ENCODE measurements at regions not wholly inside any gene's neighbourhood (a gene's known extent, or its start where the extent isn't known, plus 50 kb on each side); places are given as distances from the start of the nearest gene placed in this dataset.

DNA sequence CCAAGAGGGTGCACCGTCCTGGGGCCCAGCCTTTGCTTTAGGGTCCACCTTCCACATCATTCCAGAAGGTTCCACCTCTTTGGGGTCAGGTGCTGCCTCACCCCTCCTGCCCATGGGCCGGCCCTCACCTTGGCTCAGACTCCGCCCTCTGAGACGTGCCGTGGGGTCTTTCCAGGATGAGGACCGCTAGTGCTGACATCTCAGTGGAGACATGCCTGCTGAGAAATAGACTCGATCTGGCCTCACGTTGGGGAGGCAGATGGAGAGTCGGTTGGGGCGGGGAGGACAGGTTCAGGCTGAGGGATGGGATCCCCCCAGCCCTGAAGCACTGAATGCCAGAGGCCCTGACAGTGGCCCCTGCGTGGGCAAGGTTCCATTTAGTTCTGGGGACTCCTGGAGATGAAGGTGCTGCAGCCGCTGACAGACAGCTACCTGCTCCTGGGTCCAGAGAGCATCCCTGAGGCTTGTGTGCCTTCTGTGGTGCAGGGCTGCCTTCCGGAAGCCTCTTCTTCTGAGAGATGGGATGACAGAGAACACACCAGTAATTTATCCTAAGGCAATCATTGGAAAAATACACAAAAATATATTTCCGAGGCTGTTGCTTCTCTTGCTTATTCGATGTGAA lies 185.3 kb downstream of the KIF26A start:
- H4K20me1 ChIP-seq (replicated peaks; ENCODE audit: insufficient read depth), result no peaks in the 10 kb centered on the region
- H3K27me3 Mint-ChIP-seq (ENCODE audit: insufficient read depth, low read depth, poor library complexity), result peaks cover 2% of the 10 kb centered on the region

More for the DNA sequence above, 185.3 kb downstream of the KIF26A start:
- TF ChIP-seq, protein P1, sequence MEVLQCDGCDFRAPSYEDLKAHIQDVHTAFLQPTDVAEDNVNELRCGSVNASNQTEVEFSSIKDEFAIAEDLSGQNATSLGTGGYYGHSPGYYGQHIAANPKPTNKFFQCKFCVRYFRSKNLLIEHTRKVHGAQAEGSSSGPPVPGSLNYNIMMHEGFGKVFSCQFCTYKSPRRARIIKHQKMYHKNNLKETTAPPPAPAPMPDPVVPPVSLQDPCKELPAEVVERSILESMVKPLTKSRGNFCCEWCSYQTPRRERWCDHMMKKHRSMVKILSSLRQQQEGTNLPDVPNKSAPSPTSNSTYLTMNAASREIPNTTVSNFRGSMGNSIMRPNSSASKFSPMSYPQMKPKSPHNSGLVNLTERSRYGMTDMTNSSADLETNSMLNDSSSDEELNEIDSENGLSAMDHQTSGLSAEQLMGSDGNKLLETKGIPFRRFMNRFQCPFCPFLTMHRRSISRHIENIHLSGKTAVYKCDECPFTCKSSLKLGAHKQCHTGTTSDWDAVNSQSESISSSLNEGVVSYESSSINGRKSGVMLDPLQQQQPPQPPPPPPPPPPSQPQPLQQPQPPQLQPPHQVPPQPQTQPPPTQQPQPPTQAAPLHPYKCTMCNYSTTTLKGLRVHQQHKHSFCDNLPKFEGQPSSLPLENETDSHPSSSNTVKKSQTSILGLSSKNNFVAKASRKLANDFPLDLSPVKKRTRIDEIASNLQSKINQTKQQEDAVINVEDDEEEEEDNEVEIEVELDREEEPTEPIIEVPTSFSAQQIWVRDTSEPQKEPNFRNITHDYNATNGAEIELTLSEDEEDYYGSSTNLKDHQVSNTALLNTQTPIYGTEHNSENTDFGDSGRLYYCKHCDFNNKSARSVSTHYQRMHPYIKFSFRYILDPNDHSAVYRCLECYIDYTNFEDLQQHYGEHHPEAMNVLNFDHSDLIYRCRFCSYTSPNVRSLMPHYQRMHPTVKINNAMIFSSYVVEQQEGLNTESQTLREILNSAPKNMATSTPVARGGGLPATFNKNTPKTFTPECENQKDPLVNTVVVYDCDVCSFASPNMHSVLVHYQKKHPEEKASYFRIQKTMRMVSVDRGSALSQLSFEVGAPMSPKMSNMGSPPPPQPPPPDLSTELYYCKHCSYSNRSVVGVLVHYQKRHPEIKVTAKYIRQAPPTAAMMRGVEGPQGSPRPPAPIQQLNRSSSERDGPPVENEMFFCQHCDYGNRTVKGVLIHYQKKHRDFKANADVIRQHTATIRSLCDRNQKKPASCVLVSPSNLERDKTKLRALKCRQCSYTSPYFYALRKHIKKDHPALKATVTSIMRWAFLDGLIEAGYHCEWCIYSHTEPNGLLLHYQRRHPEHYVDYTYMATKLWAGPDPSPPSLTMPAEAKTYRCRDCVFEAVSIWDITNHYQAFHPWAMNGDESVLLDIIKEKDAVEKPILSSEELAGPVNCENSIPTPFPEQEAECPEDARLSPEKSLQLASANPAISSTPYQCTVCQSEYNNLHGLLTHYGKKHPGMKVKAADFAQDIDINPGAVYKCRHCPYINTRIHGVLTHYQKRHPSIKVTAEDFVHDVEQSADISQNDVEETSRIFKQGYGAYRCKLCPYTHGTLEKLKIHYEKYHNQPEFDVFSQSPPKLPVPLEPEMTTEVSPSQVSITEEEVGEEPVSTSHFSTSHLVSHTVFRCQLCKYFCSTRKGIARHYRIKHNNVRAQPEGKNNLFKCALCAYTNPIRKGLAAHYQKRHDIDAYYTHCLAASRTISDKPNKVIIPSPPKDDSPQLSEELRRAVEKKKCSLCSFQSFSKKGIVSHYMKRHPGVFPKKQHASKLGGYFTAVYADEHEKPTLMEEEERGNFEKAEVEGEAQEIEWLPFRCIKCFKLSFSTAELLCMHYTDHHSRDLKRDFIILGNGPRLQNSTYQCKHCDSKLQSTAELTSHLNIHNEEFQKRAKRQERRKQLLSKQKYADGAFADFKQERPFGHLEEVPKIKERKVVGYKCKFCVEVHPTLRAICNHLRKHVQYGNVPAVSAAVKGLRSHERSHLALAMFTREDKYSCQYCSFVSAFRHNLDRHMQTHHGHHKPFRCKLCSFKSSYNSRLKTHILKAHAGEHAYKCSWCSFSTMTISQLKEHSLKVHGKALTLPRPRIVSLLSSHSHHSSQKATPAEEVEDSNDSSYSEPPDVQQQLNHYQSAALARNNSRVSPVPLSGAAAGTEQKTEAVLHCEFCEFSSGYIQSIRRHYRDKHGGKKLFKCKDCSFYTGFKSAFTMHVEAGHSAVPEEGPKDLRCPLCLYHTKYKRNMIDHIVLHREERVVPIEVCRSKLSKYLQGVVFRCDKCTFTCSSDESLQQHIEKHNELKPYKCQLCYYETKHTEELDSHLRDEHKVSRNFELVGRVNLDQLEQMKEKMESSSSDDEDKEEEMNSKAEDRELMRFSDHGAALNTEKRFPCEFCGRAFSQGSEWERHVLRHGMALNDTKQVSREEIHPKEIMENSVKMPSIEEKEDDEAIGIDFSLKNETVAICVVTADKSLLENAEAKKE (CRISPR knock-in tag; IDR thresholded peaks at IDR 0.05), result no peak
- TF ChIP-seq JUNB (IDR thresholded peaks at IDR 0.05; ENCODE audit: unreplicated experiment) (no peak), EZH2 (IDR thresholded peaks at IDR 0.05; ENCODE audit: low read depth, unreplicated experiment) (no peak), CREB1 (CRISPR knock-in tag; IDR thresholded peaks at IDR 0.05; ENCODE audit: low read depth) (no peak), REST (IDR thresholded peaks at IDR 0.05; ENCODE audit: unreplicated experiment) (no peak), ETS1 (IDR thresholded peaks at IDR 0.05) (no peak), STAT1 (IDR thresholded peaks at IDR 0.05; ENCODE audit: unreplicated experiment) (no peak)
- Histone ChIP-seq H3K4me3 (no peak overlapping the region), H3K9me2 (ENCODE audit: insufficient read depth) (no peaks in the 10 kb centered on the region), H3K27ac (ENCODE audit: low read depth) (no peak overlapping the region), H3K4me1 (ENCODE audit: insufficient read depth) (no peaks in the 10 kb centered on the region), H3K27me3 (ENCODE audit: insufficient read depth) (no peaks in the 10 kb centered on the region), H2AFZ (no peak overlapping the region), H3K79me2 (replicated peaks; ENCODE audit: insufficient read depth) (no peaks in the 10 kb centered on the region), H3F3A (replicated peaks; ENCODE audit: low read depth) (no peaks in the 10 kb centered on the region), H3K4me2 (no peak overlapping the region), H3K36me3 (ENCODE audit: insufficient read depth) (no peaks in the 10 kb centered on the region)
- H3K9me3 Mint-ChIP-seq, result peaks cover 2% of the 10 kb centered on the region; the same call in 2 of the 3 replicates
- no peaks in the 10 kb centered on the region; the same call in 2 of the 3 replicates for H3K36me3 Mint-ChIP-seq (ENCODE audit: low read depth)
- H3K27ac Mint-ChIP-seq, result no peak overlapping the region
- H3K4me3 Mint-ChIP-seq, result no peak overlapping the region
- no peaks in the 10 kb centered on the region for H3K4me1 Mint-ChIP-seq
- no peak for ATAC-seq
- no peak for DNase-seq (ENCODE audit: low spot score)

Measured in GM23338 (cell line).